Hippocampal formation (tissue), 2 donors: ENCODE measurements at regions not wholly inside any gene's neighbourhood (a gene's known extent, or its start where the extent isn't known, plus 50 kb on each side); places are given as distances from the start of the nearest gene placed in this dataset.
"Not testable (repeated sequence)": the region's sequence is repeated elsewhere in the genome, so short reads cannot be mapped to it uniquely, and the experiment has no call there.

ENCODE experiments used
- DNase-seq, 2 donors: peaks; one replicate each; lab custom pipeline; 2025; lab: John Stamatoyannopoulos, UW

DNA sequence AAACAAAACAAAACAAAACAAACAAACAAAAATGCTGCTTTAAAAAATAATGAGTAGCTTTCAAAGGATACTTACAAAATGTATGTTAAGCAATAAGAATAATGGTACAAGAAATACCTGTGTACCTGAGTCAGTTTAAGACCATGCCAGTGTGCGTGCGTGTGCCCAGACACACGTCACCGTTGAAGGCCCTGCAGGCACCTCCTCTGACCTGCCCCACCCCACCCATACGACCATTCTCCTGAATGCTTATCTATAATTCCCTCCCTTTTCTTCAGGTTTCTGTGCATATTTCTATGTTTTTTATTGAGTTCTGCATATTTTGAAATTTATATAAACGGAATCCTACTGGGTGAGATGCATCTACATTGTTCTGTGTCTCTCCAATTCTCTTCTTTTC lies 374.2 kb upstream of the KLF6 start:
- no peak for DNase-seq

DNA sequence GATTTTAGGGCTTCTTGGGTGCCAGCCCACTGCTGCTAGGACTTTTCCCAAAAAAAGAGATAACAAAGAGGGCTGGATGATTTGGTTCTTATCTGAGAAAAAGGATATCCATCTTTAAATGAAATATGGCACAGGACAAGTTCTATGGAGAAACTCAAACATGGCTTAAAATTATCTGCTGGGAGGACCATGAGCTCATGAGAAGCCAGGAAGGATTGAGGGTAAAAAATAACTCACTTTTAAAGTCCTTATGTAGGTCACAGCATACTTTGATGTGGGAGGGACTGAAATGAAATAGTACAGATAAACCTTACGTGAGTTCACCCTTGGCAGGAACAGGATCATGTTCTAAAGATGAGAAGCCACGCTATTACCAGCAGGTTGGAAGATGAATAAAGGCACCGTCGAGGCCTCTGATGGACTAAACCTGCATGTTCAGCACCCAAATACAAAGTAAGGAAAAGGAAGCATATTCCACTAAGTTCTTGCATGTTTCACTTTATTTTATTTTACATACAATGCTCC lies 369.2 kb upstream of the KLF6 start:
- no peak for DNase-seq

DNA sequence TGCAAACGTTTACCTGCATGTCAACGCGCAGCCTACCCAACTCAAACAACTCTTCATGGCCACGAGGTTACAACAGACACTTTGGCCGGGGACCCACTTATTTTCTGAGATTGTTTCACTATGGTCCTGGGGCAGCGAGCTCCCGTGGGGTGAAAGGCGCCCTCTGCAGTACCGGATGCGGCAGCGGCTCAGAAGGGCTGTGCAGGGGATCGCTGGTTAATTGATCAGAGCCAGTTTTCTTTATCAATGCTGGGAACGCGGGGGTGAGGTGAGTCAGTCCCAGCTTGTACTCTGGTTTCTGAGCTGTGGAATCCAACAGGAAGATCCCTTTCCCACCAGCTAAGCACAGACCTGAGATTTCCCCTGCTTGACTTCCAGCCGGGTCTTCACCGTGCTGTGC lies 366.5 kb upstream of the KLF6 start:
- no peak for DNase-seq

DNA sequence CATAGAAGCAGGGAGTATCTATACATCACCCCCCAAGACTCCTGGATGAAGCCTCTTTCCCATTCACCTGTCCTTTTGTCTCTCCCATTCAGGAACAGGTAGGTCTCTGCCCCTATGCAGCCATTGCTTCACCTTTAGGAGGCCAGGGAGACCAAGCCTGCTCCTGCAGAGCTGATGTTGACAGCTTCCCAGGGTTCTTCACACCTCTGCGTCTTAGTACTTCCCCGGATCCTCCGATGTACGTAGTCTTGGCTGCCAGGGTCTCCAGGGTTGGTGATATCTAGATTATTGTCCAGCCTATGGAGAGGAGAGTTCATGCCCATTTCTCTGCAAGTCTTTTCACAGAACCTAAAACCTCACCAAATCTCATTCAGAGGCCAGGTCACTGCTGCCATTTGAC lies 365.7 kb upstream of the KLF6 start:
- no peak for DNase-seq

DNA sequence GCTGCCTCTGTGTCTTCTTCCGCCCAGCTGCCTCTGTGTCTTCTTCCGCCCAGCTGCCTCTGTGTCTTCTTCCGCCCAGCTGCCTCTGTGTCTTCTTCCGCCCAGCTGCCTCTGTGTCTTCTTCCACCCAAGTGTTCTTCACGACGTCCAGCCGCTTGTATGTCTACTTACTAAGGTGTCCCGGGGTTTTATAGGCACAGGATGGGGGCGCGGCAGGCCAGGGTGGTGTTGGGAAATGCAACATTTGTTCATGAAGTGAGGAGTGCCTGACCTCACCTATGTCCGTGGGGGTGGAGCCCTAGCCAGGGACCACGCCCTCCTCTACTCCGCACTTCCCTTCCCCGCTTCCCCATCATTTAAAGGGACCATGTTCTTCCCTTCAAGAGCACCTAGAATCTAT lies 364.5 kb upstream of the KLF6 start:
- DNase-seq: not testable (repeated sequence)

GRCh38 chr10:4147245-4147644 lies 362.2 kb upstream of the KLF6 start:
- DNase-seq: no peak

DNA sequence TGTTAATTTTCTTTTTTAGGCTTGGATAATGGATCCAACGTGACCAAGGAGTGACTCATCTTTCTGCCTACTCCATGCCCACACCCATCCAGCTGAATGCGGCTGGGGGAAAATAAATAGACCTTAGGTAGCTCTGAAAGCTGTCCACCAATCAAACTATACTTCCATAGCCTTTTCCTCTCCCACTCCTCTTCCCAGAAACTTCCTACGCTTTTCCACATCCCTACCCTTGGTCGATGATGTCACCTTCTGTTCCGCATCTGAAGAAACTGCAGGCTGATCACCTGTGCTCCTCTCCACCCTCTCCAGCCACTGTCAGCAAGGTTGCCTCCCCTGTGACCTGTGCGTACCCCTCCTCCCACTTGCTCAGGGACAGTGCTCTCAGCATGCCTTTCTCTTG lies 359.8 kb upstream of the KLF6 start:
- no peak for DNase-seq

DNA sequence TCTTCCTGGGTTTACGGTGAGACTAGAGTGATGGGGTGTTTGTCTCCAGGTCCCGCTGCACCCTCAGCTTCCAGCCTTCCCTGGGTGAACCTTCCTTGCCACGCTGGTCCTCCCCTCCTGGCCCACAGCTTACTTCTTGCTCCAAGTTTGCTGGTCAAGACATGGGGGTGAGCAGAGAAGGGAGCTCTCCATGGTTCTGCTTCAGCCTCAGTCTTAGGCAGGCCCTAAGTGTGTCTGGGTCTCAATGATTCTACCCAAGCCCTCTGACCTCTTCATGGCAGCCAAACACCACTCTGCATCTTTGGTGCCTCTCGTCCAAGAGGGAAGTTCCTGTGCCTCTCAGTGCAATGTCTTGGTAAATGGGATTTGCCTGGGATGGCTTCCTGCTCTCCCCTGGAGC lies 356.5 kb upstream of the KLF6 start:
- no peak for DNase-seq

GRCh38 chr10:4138146-4138721 lies 353.2 kb upstream of the KLF6 start:
- DNase-seq: no peak

GRCh38 chr10:4137299-4137698 lies 352.3 kb upstream of the KLF6 start:
- no peak for DNase-seq

- no peak for DNase-seq
These were observed 351.1 kb upstream of the KLF6 start for GRCh38 chr10:4136121-4136520.

- no peak for DNase-seq
These were observed 347.2 kb upstream of the KLF6 start for GRCh38 chr10:4132216-4132556.

GRCh38 chr10:4131407-4132215 lies 346.6 kb upstream of the KLF6 start:
- DNase-seq: no peak

GRCh38 chr10:4130685-4131084 lies 345.7 kb upstream of the KLF6 start:
- DNase-seq: no peak

DNA sequence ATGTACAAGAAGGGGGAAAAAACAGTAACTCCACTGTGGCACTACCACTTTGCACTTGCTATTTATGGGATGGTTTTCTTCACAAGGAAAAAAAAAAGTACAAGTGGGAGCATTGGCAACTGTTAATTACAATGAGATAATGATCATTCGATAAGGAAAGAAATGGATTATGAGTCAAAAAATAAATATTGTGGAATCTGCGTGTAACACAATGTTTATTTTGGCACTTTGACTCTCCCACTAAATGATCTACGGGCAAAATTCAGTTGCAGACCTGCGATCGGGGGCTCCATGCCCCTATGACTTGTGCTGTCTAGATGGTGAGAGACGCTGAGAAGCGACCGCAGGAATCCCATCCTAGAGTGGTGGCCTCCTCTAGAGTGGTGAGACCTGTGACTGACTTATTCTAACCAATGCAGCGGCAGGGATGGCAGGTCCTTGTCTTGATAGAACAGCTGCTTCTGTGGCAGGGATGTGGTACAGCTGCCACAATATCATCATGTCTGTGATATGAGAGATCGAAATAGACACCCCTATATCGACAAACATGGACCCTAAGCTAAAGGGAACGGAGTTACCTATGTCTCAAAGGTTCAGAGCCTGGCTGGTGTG lies 345.0 kb upstream of the KLF6 start:
- no peak for DNase-seq

GRCh38 chr10:4127518-4128315 lies 342.7 kb upstream of the KLF6 start:
- DNase-seq: no peak

DNA sequence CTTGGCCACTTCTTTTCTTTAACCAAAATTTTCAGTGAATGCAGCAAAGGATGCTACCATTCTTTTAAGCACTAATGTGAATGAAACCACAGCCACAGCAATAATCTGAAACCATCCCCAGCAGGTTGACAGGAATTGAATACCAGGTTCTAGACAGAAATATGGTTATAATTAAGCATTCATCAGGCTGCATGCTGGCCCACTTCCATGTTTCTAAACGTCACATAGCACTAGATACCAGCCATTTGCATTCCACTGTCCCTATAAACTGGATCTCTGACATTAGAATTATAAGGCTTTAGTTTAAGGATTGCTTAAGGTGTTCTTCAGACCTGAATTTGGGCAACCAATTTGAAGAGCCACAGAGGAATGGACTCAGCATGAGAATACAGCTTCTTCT lies 340.8 kb upstream of the KLF6 start:
- no peak for DNase-seq

DNA sequence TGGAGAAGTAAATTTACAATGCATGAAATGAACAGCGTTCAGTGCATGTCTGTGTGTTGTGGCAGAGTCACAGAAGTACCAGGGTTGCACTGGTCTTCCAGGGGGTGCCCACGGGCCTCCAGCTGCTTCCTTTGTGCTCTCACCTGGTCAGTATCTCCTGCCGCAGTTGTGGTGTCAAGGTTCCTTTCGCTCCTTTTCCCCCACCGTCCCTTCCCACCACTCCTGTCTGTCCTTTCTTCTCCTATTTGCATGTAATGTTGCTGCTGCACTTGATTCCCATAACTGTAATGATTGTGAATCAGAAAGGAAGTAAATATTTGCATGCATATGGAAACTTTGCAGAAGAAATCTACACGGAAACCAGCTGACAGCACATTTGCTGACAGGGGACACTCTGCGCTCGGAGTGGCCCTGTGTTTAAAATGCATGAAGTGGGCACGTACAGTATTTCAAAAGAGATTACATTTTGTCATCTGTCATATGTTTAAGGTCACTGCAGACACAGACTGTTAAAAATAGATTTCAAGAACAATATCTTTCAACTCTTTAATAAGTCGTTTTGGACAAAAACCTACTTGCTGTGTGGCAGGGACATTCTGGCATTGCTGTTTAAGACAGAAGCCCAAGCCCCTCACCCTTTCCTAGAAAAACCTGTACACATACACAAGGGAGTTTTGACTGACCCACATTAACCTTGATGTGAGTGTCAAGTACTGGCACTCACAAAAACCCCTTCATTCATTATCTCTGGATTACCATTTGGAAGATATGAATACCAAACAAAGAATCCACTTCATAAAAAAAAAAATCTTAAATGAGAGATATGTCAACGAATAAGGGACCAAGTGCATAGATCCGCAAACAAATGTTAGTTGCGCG lies 336.7 kb upstream of the KLF6 start:
- DNase-seq: no peak

- no peak for DNase-seq
These were observed 335.3 kb upstream of the KLF6 start for GRCh38 chr10:4120096-4120853.

- no peak for DNase-seq
These were observed 334.1 kb upstream of the KLF6 start for GRCh38 chr10:4119107-4119506.

- DNase-seq: no peak
These were observed 332.6 kb upstream of the KLF6 start for GRCh38 chr10:4117604-4118003.
